DMS79 treated with DMSO at 0.1 percent for 48 hours (cell line): ENCODE measurements at regions not wholly inside any gene's neighbourhood (a gene's known extent, or its start where the extent isn't known, plus 50 kb on each side); places are given as distances from the start of the nearest gene placed in this dataset.
"Not testable (repeated sequence)": the region's sequence is repeated elsewhere in the genome, so short reads cannot be mapped to it uniquely, and the experiment has no call there.

Source experiments
- DNase-seq: peaks from one replicate; lab custom pipeline; 2025; lab: John Stamatoyannopoulos, UW

- peak; percentile 96 for DNase-seq
These were observed 62.9 kb downstream of the GLRX5 start for GRCh38 chr14:95597784-95598211.

GRCh38 chr14:95601650-95602049, 66.8 kb downstream of the GLRX5 start:
- DNase-seq, result peak; percentile 9

DNA sequence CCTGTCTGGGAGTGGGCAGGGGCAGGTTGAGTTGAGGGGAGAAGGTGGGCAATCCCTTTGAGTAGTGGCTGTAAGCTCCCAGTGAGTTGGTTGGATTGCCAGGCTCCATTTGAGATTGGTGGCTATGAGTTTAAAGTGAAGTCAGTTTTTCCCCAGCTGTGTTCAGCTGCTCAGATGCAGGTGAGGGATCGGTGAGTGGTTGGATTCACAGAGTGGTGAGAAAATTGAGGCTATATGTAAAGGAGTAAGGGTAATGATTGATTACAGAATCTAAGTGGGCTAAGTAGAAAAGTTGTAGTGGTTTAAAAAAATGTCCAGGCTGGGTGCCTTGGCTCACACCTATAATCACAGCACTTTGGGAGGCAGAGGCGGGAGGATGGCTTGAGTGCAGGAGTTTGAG, 68.6 kb downstream of the GLRX5 start:
- no peak for DNase-seq

- DNase-seq, result no peak
These were observed 71.4 kb downstream of the GLRX5 start for GRCh38 chr14:95606266-95606665.

GRCh38 chr14:95608637-95609235, 73.9 kb downstream of the GLRX5 start:
- DNase-seq, result no peak

DNA sequence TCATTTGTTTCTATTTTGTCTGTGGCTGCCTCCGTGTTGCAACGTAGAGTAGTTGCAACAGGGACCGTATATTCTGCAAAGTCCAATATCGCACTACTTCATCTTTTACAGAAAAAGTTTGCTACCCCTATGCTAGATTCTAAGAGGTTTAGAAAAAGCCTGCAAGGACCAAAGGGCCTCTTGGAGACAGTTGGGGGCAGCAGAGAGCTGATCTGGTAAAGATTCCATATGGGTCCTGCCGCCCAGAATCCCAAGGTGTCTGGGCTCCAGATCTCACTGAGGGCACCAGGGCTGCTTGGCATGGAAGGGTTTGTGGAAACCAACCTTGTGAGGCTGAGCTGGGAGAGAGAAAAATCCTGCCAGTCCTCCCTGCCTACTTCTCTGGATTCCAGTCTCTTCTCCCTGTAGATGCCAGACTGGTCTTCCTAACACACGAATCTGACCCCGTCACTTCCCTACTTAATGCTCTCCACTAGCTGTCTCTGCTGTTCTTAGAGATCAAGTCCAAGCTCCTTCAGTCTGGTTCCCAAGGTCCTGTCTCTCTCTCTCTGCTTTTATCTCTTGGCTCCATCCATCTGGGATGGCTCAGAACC, 74.6 kb downstream of the GLRX5 start:
- peak; percentile 30 for DNase-seq

GRCh38 chr14:95611293-95611880, 74.8 kb upstream of the TCL1B start:
- no peak for DNase-seq

GRCh38 chr14:95614349-95614748, 71.9 kb upstream of the TCL1B start:
- no peak for DNase-seq

- DNase-seq, result no peak
These were observed 69.5 kb upstream of the TCL1B start for GRCh38 chr14:95616745-95617144.

GRCh38 chr14:95619785-95620417, 66.3 kb upstream of the TCL1B start:
- no peak for DNase-seq

GRCh38 chr14:95620659-95621059, 65.6 kb upstream of the TCL1B start:
- DNase-seq, result peak; percentile 44

DNA sequence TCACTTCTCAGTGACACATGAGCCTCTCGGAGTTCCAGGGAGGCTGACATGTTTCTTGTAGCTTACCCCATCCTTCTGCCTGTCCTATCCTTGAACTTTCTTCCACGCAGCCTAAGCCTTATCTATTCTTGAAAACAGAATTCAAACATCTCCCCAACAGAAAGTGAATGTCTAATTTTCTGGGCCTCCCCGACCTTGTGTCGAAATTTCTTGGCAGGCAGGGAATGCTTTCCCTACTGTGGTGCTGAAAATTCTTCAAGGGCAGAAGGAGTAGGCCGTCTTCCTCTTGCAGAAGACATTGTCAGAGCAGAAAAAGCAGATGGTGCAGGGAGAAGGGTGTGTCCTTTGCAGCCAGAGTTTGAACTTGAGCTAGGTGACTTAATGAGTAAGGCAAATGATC, 63.0 kb upstream of the TCL1B start:
- DNase-seq, result no peak

DNA sequence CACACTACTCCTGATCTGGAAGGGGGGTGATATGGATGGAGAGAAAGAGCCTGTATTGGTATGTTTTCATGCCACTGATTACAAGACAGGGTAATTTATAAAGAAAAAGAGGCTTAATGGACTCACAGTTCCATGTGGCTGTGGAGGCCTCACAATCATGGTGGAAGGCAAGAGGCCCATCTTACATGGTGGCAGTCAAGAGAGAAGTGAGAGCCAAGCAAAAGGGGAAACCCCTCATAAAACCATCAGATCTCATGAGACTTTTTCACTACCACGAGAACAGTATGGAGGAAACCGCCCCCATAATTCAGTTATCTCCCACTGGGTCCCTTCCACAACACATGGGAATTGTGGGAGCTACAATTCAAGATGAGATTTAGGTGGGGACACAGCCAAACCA, 60.5 kb upstream of the TCL1B start:
- DNase-seq, result not testable (repeated sequence)

DNA sequence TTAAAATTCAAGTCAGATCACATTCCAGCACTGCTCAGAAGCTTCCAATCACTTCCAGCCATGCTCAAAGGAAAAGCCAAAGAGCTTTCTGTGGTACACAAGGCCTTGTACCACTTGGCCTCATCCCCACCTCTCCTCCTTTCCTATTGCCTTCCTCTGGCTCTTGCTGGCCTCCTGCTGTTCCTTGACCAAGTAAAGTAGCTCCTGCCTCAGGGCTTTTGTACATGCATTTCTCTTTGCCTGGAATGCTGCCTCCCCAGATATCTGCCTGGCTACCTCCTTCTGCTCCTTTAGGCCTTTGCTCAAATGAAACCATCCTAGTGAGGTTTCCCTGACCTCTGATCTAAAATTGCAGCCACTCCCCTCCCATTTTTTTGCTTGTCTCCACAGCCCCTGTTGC, 51.2 kb upstream of the TCL1B start:
- no peak for DNase-seq
